Astrocyte (in vitro differentiated cells and primary cell): ENCODE measurements at regions not wholly inside any gene's neighbourhood (a gene's known extent, or its start where the extent isn't known, plus 50 kb on each side); places are given as distances from the start of the nearest gene placed in this dataset.

Experiments
- EZH2 ChIP-seq: IDR thresholded peaks from 2 replicates; pipeline ENCODE4 v1.6.1; 2012; ENCODE audit warnings: mild to moderate bottlenecking, low read length, inconsistent platforms; ENCODE audit not compliant: insufficient read depth
- TF ChIP-seq, protein P1 (sequence below): IDR thresholded peaks from 2 replicates; pipeline ENCODE4 v1.5.1; 2011; ENCODE audit warnings: low read depth, mild to moderate bottlenecking, inconsistent platforms, low read length, moderate library complexity; ENCODE audit not compliant: insufficient read depth

DNA sequence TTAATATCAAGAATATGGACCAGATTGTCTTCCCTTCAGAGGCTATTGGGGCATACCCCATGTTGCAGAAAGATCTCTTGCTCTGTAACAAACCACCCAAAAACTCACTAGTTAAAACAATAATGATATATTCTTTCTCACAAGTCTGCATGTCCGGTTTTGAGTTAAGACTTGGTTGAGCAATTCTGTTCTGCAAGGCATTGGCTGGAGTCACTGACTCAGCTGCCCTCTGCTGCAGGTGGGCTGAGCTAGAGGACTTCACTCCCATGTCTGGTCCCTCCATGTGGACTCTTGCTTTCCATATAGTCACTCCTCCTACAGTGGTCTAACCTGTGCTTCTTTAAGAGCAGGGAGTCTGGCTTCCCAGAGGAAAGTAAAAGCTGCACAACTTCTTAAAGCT is 73.4 kb downstream of the ESM1 start:
- TF ChIP-seq, protein P1, sequence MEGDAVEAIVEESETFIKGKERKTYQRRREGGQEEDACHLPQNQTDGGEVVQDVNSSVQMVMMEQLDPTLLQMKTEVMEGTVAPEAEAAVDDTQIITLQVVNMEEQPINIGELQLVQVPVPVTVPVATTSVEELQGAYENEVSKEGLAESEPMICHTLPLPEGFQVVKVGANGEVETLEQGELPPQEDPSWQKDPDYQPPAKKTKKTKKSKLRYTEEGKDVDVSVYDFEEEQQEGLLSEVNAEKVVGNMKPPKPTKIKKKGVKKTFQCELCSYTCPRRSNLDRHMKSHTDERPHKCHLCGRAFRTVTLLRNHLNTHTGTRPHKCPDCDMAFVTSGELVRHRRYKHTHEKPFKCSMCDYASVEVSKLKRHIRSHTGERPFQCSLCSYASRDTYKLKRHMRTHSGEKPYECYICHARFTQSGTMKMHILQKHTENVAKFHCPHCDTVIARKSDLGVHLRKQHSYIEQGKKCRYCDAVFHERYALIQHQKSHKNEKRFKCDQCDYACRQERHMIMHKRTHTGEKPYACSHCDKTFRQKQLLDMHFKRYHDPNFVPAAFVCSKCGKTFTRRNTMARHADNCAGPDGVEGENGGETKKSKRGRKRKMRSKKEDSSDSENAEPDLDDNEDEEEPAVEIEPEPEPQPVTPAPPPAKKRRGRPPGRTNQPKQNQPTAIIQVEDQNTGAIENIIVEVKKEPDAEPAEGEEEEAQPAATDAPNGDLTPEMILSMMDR: no peak
- no peak for TF ChIP-seq EZH2
